Activated CD4-positive, alpha-beta T cell treated with anti-CD3 and anti-CD28 coated beads, Interleukin-2, amount 50 U/mL, for 16 hours (primary cell): ENCODE measurements at regions not wholly inside any gene's neighbourhood (a gene's known extent, or its start where the extent isn't known, plus 50 kb on each side); places are given as distances from the start of the nearest gene placed in this dataset.
"Not testable (repeated sequence)": the region's sequence is repeated elsewhere in the genome, so short reads cannot be mapped to it uniquely, and the experiment has no call there.

Experiments
- DNase-seq: peaks from one replicate; pipeline ENCODE4 v3.0.0-alpha.2; 2020

- no peak for DNase-seq
Measured at GRCh38 chr4:138611017-138611416, 368.9 kb upstream of the SLC7A11 start.

- no peak for DNase-seq
Measured at GRCh38 chr4:138609943-138610350, 367.8 kb upstream of the SLC7A11 start.

GRCh38 chr4:138604556-138604955 is 362.4 kb upstream of the SLC7A11 start:
- DNase-seq: no peak

- DNase-seq: no peak
Measured at GRCh38 chr4:138602664-138603063, 360.5 kb upstream of the SLC7A11 start.

GRCh38 chr4:138599965-138600364 is 357.8 kb upstream of the SLC7A11 start:
- DNase-seq: no peak

GRCh38 chr4:138598226-138598625 is 356.1 kb upstream of the SLC7A11 start:
- no peak for DNase-seq

- no peak for DNase-seq
Measured at GRCh38 chr4:138596896-138597295, 354.7 kb upstream of the SLC7A11 start.

- no peak for DNase-seq
Measured at GRCh38 chr4:138595731-138596460, 353.7 kb upstream of the SLC7A11 start.

GRCh38 chr4:138595171-138595570 is 353.0 kb upstream of the SLC7A11 start:
- no peak for DNase-seq

GRCh38 chr4:138592796-138593195 is 350.6 kb upstream of the SLC7A11 start:
- no peak for DNase-seq

- no peak for DNase-seq
Measured at GRCh38 chr4:138591808-138592207, 349.7 kb upstream of the SLC7A11 start.

- DNase-seq: no peak
Measured at GRCh38 chr4:138588501-138588900, 346.4 kb upstream of the SLC7A11 start.

GRCh38 chr4:138579146-138579545 is 337.0 kb upstream of the SLC7A11 start:
- DNase-seq: no peak

GRCh38 chr4:138577826-138578225 is 335.7 kb upstream of the SLC7A11 start:
- not testable (repeated sequence) for DNase-seq

GRCh38 chr4:138577145-138577544 is 335.0 kb upstream of the SLC7A11 start:
- no peak for DNase-seq

- peak; percentile 2 for DNase-seq
Measured at GRCh38 chr4:138576684-138577083, 334.5 kb upstream of the SLC7A11 start.

GRCh38 chr4:138573246-138573645 is 331.1 kb upstream of the SLC7A11 start:
- DNase-seq: no peak

GRCh38 chr4:138572007-138572406 is 329.9 kb upstream of the SLC7A11 start:
- no peak for DNase-seq

- DNase-seq: no peak
Measured at GRCh38 chr4:138567696-138568095, 325.5 kb upstream of the SLC7A11 start.

- DNase-seq: no peak
Measured at GRCh38 chr4:138565576-138565975, 323.4 kb upstream of the SLC7A11 start.

- no peak for DNase-seq
Measured at GRCh38 chr4:138562544-138562991, 320.4 kb upstream of the SLC7A11 start.

GRCh38 chr4:138561906-138562305 is 319.8 kb upstream of the SLC7A11 start:
- DNase-seq: no peak

GRCh38 chr4:138561276-138561880 is 319.2 kb upstream of the SLC7A11 start:
- DNase-seq: no peak

GRCh38 chr4:138560448-138560847 is 318.3 kb upstream of the SLC7A11 start:
- no peak for DNase-seq

GRCh38 chr4:138558886-138559285 is 316.7 kb upstream of the SLC7A11 start:
- no peak for DNase-seq
